GM23248 (cell line): ENCODE measurements at regions not wholly inside any gene's neighbourhood (a gene's known extent, or its start where the extent isn't known, plus 50 kb on each side); places are given as distances from the start of the nearest gene placed in this dataset.
"Not testable (repeated sequence)": the region's sequence is repeated elsewhere in the genome, so short reads cannot be mapped to it uniquely, and the experiment has no call there.

ENCODE experiments used
- DNase-seq: peaks from one replicate; pipeline ENCODE4 v3.0.0-alpha.2; 2015
- H2AFZ ChIP-seq: fragments of 200-600 bp; sonication (generic); 2 replicates; pipeline ENCODE4 v1.6.1; 2016; ENCODE audit warnings: antibody characterized with exemption
- H3F3A ChIP-seq: fragments of 200-600 bp; sonication (generic); 2 replicates; pipeline ENCODE4 v1.6.1; 2016; ENCODE audit warnings: mild to moderate bottlenecking, antibody characterized with exemption, mixed run types; ENCODE audit not compliant: insufficient read depth
- H3K27ac ChIP-seq: fragments of 200-600 bp; sonication (generic); 2 replicates; pipeline ENCODE4 v1.5.1; 2016; ENCODE audit warnings: mild to moderate bottlenecking
- H3K27me3 ChIP-seq: fragments of 200-600 bp; sonication (generic); replicated peaks from 2 replicates; pipeline ENCODE4 v1.6.1; 2016; ENCODE audit warnings: mild to moderate bottlenecking; ENCODE audit not compliant: insufficient read depth
- H3K36me3 ChIP-seq: fragments of 200-600 bp; sonication (generic); 2 replicates; pipeline ENCODE4 v1.6.1; 2016; ENCODE audit warnings: low read depth, mild to moderate bottlenecking
- H3K4me1 ChIP-seq: fragments of 200-600 bp; sonication (generic); 2 replicates; pipeline ENCODE4 v1.6.1; 2016; ENCODE audit warnings: mild to moderate bottlenecking; ENCODE audit not compliant: insufficient read depth
- H3K4me2 ChIP-seq: fragments of 200-600 bp; sonication (generic); one replicate; pipeline ENCODE4 v1.6.1; 2016; ENCODE audit warnings: mild to moderate bottlenecking; ENCODE audit not compliant: unreplicated experiment
- H3K4me3 ChIP-seq: fragments of 200-600 bp; sonication (generic); 2 replicates; pipeline ENCODE4 v1.5.1; 2016; ENCODE audit warnings: mild to moderate bottlenecking
- H3K79me2 ChIP-seq: fragments of 200-600 bp; sonication (generic); 2 replicates; pipeline ENCODE4 v1.6.1; 2016; ENCODE audit warnings: mild to moderate bottlenecking; ENCODE audit not compliant: insufficient read depth
- H3K9ac ChIP-seq: fragments of 200-600 bp; sonication (generic); 2 replicates; pipeline ENCODE4 v1.6.1; 2016; ENCODE audit warnings: mild to moderate bottlenecking
- H3K9me2 ChIP-seq: fragments of 200-600 bp; sonication (generic); 2 replicates; pipeline ENCODE4 v1.6.1; 2016; ENCODE audit warnings: mixed run types, mild to moderate bottlenecking, moderate library complexity; ENCODE audit not compliant: insufficient read depth
- H3K9me3 ChIP-seq: fragments of 200-600 bp; sonication (generic); one replicate; pipeline ENCODE4 v1.6.1; 2017; ENCODE audit warnings: low read depth
- H4K20me1 ChIP-seq: fragments of 200-600 bp; sonication (generic); 2 replicates; pipeline ENCODE4 v1.6.0; 2016; ENCODE audit not compliant: insufficient read depth
- EZH2 ChIP-seq: fragments of 200-600 bp; sonication (generic); IDR thresholded peaks from 2 replicates; pipeline ENCODE4 v1.6.1; 2018; ENCODE audit warnings: antibody characterized with exemption, mild to moderate bottlenecking; ENCODE audit not compliant: insufficient read depth, poor library complexity, severe bottlenecking
- EZH2phosphoT487 ChIP-seq: fragments of 200-600 bp; sonication (generic); IDR thresholded peaks from 2 replicates; pipeline ENCODE4 v1.6.1; 2018; ENCODE audit warnings: antibody characterized with exemption, moderate library complexity, mild to moderate bottlenecking, low read depth; ENCODE audit not compliant: insufficient read depth
- WGBS, 2 experiments: methylation state at CpG; one replicate each; pipeline ENCODE4 v1.1.6; 2015 to 2017; ENCODE audit warnings: low lambda C conversion rate in 2 of 2, low coverage in 1 of 2; ENCODE audit errors: missing lambda C conversion rate in 2 of 2; 5-methylcytosine and 5-hydroxymethylcytosine counted together
- in situ Hi-C: fragments of 300-500 bp; cut with MboI; formaldehyde crosslinking; loops from 2 replicates; pipeline ENCODE4 v1.15.0; 2020

GRCh38 chr16:65817066-65817465 lies 549.4 kb upstream of the CDH5 start:
- H3K4me2 ChIP-seq, result no peak overlapping the region
- no peaks in the 10 kb centered on the region for H3K9me3 ChIP-seq
- no peaks in the 10 kb centered on the region for H3K4me1 ChIP-seq
- H3F3A ChIP-seq, result no peaks in the 10 kb centered on the region
- no peaks in the 10 kb centered on the region for H3K9me2 ChIP-seq
- no peaks in the 10 kb centered on the region for H3K27me3 ChIP-seq
- no peak overlapping the region for H3K27ac ChIP-seq
- in situ Hi-C loops, result no loop called here
- no peaks in the 10 kb centered on the region for H4K20me1 ChIP-seq
- no peak overlapping the region for H3K9ac ChIP-seq
- H2AFZ ChIP-seq, result no peak overlapping the region
- TF ChIP-seq EZH2 (no peak), EZH2phosphoT487 (no peak)
- no peak for DNase-seq
- no peak overlapping the region for H3K4me3 ChIP-seq
- no peaks in the 10 kb centered on the region for H3K79me2 ChIP-seq
- H3K36me3 ChIP-seq, result no peaks in the 10 kb centered on the region
- 90 to 94% methylated on average over 3 of the region's 3 CpGs for WGBS, 2 experiments

GRCh38 chr16:65816556-65816955 lies 549.9 kb upstream of the CDH5 start:
- 62 to 69% methylated on average over 2 of the region's 2 CpGs for WGBS, 2 experiments

GRCh38 chr16:65815707-65816106 lies 550.8 kb upstream of the CDH5 start:
- Histone ChIP-seq H2AFZ (no peak overlapping the region), H3K4me3 (no peak overlapping the region), H3K79me2 (no peaks in the 10 kb centered on the region), H3K27ac (no peak overlapping the region), H3K4me2 (no peak overlapping the region), H3F3A (no peaks in the 10 kb centered on the region), H3K27me3 (no peaks in the 10 kb centered on the region), H3K4me1 (no peaks in the 10 kb centered on the region), H4K20me1 (no peaks in the 10 kb centered on the region), H3K9me2 (no peaks in the 10 kb centered on the region), H3K36me3 (no peaks in the 10 kb centered on the region), H3K9me3 (no peaks in the 10 kb centered on the region), H3K9ac (no peak overlapping the region)
- DNase-seq, result no peak
- in situ Hi-C loops, result no loop called here
- 27% methylated on average over 1 of the region's 1 CpG for WGBS, 2 experiments
- TF ChIP-seq EZH2, result no peak
- no peak for TF ChIP-seq EZH2phosphoT487

More at GRCh38 chr16:65816556-65816955, 549.9 kb upstream of the CDH5 start:
- Histone ChIP-seq H3K9ac (no peak overlapping the region), H3F3A (no peaks in the 10 kb centered on the region), H3K27ac (no peak overlapping the region), H3K9me3 (no peaks in the 10 kb centered on the region), H3K4me3 (no peak overlapping the region), H3K4me1 (no peaks in the 10 kb centered on the region), H3K9me2 (no peaks in the 10 kb centered on the region), H3K4me2 (no peak overlapping the region), H4K20me1 (no peaks in the 10 kb centered on the region), H3K36me3 (no peaks in the 10 kb centered on the region), H2AFZ (no peak overlapping the region), H3K27me3 (no peaks in the 10 kb centered on the region), H3K79me2 (no peaks in the 10 kb centered on the region)
- no peak for TF ChIP-seq EZH2phosphoT487
- TF ChIP-seq EZH2, result no peak
- in situ Hi-C loops, result no loop called here
- peak; percentile 12 for DNase-seq

- H3K36me3 ChIP-seq, H3K79me2 ChIP-seq, H3K27me3 ChIP-seq, H3K4me1 ChIP-seq, in situ Hi-C loops, H3F3A ChIP-seq, DNase-seq, H3K4me3 ChIP-seq, H3K9me2 ChIP-seq, H3K27ac ChIP-seq, H4K20me1 ChIP-seq, H2AFZ ChIP-seq, H3K9me3 ChIP-seq, H3K4me2 ChIP-seq, H3K9ac ChIP-seq: not testable (repeated sequence)
- WGBS, 2 experiments, result 80 to 82% methylated on average over 7 of the region's 7 CpGs
These were observed 552.6 kb upstream of the CDH5 start for GRCh38 chr16:65813879-65814278.

- in situ Hi-C loops, result no loop called here
- Histone ChIP-seq H3K9ac (no peak overlapping the region), H3K9me3 (no peaks in the 10 kb centered on the region), H3K79me2 (no peaks in the 10 kb centered on the region), H3K4me2 (no peak overlapping the region), H3K4me3 (no peak overlapping the region), H4K20me1 (no peaks in the 10 kb centered on the region), H3K36me3 (no peaks in the 10 kb centered on the region), H3K9me2 (no peaks in the 10 kb centered on the region), H2AFZ (no peak overlapping the region), H3K27ac (no peak overlapping the region), H3K27me3 (no peaks in the 10 kb centered on the region), H3F3A (no peaks in the 10 kb centered on the region), H3K4me1 (no peaks in the 10 kb centered on the region)
- no peak for DNase-seq
- 33 to 40% methylated on average over 8 of the region's 8 CpGs for WGBS, 2 experiments
- no peak for TF ChIP-seq EZH2
- no peak for TF ChIP-seq EZH2phosphoT487
These were observed 556.9 kb upstream of the CDH5 start for GRCh38 chr16:65809627-65810026.
